ENCODE measurements at regions not wholly inside any gene's neighbourhood (a gene's known extent, or its start where the extent isn't known, plus 50 kb on each side); places are given as distances from the start of the nearest gene placed in this dataset.

GRCh38 chr2:105611811-105612424 is 132.8 kb upstream of the NCK2 start:
- H3K27ac ChIP-seq (ENCODE audit: control insufficient read depth, insufficient read depth, low read length), result no peak overlapping the region
- DNase-seq (ENCODE audit: low read depth, low spot score) (no peak), FAIRE-seq (no peak)
- H2AFZ ChIP-seq (ENCODE audit: control insufficient read depth, low read length), result no peak overlapping the region
- no peak overlapping the region for H3K9ac ChIP-seq (ENCODE audit: control insufficient read depth, extremely low read depth, insufficient read depth, low read length)
- H3K36me3 ChIP-seq (ENCODE audit: control insufficient read depth in 2 of 2, extremely low read depth in 1 of 2, insufficient read depth in 2 of 2, low read length in 2 of 2), result no peaks in the 10 kb centered on the region
- no peaks in the 10 kb centered on the region for H3K9me1 ChIP-seq (ENCODE audit: control insufficient read depth, extremely low read depth, insufficient read depth, low read length)
- TF ChIP-seq EZH2 (IDR thresholded peaks at IDR 0.05; ENCODE audit: low read length), result no peak
- TF ChIP-seq, protein P1, sequence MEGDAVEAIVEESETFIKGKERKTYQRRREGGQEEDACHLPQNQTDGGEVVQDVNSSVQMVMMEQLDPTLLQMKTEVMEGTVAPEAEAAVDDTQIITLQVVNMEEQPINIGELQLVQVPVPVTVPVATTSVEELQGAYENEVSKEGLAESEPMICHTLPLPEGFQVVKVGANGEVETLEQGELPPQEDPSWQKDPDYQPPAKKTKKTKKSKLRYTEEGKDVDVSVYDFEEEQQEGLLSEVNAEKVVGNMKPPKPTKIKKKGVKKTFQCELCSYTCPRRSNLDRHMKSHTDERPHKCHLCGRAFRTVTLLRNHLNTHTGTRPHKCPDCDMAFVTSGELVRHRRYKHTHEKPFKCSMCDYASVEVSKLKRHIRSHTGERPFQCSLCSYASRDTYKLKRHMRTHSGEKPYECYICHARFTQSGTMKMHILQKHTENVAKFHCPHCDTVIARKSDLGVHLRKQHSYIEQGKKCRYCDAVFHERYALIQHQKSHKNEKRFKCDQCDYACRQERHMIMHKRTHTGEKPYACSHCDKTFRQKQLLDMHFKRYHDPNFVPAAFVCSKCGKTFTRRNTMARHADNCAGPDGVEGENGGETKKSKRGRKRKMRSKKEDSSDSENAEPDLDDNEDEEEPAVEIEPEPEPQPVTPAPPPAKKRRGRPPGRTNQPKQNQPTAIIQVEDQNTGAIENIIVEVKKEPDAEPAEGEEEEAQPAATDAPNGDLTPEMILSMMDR (optimal IDR thresholded peaks at IDR 0.05 in 1 of 3, IDR thresholded peaks at IDR 0.05 in 1 of 3, conservative IDR thresholded peaks at IDR 0.05 in 1 of 3; ENCODE audit: extremely low read depth in 1 of 3, insufficient read depth in 2 of 3, low read length in 3 of 3), result no peak
- no peaks in the 10 kb centered on the region for H4K20me1 ChIP-seq (ENCODE audit: control insufficient read depth, extremely low read depth, insufficient read depth, low read length)
- H3K27me3 ChIP-seq (ENCODE audit: control insufficient read depth, extremely low read depth, insufficient read depth, low read length), result no peaks in the 10 kb centered on the region
- dilution Hi-C loops (cut with MboI; ENCODE audit: extremely low pct_ligation_motif_present, low sequenced_read_pairs), result no loop called here
- H3K79me2 ChIP-seq (ENCODE audit: control insufficient read depth, insufficient read depth, low read length), result no peaks in the 10 kb centered on the region
- H3K9me3 ChIP-seq (ENCODE audit: control insufficient read depth, low read depth, low read length), result no peaks in the 10 kb centered on the region
- no peak overlapping the region for H3K4me2 ChIP-seq (ENCODE audit: control insufficient read depth, extremely low read depth, insufficient read depth, low read depth, low read length)
- H3K4me1 ChIP-seq (ENCODE audit: control insufficient read depth, extremely low read depth, insufficient read depth, low read length), result no peaks in the 10 kb centered on the region
- H3K4me3 ChIP-seq (ENCODE audit: control insufficient read depth in 2 of 3, extremely low read depth in 1 of 3, insufficient read depth in 2 of 3, low read depth in 1 of 3, low read length in 3 of 3), result no peak overlapping the region

- H3K4me3 ChIP-seq (ENCODE audit: control insufficient read depth in 2 of 3, extremely low read depth in 1 of 3, insufficient read depth in 2 of 3, low read depth in 1 of 3, low read length in 3 of 3), result no peak overlapping the region
- H3K79me2 ChIP-seq (ENCODE audit: control insufficient read depth, insufficient read depth, low read length), result no peaks in the 10 kb centered on the region
- no peak overlapping the region for H3K27ac ChIP-seq (ENCODE audit: control insufficient read depth, insufficient read depth, low read length)
- H3K4me1 ChIP-seq (ENCODE audit: control insufficient read depth, extremely low read depth, insufficient read depth, low read length), result no peaks in the 10 kb centered on the region
- H3K27me3 ChIP-seq (ENCODE audit: control insufficient read depth, extremely low read depth, insufficient read depth, low read length), result no peaks in the 10 kb centered on the region
- H3K9me3 ChIP-seq (ENCODE audit: control insufficient read depth, low read depth, low read length), result no peaks in the 10 kb centered on the region
- H3K4me2 ChIP-seq (ENCODE audit: control insufficient read depth, extremely low read depth, insufficient read depth, low read depth, low read length), result no peak overlapping the region
- H3K9me1 ChIP-seq (ENCODE audit: control insufficient read depth, extremely low read depth, insufficient read depth, low read length), result no peaks in the 10 kb centered on the region
- H2AFZ ChIP-seq (ENCODE audit: control insufficient read depth, low read length), result no peak overlapping the region
- DNase-seq (ENCODE audit: low read depth, low spot score), result no peak
- H3K36me3 ChIP-seq (ENCODE audit: control insufficient read depth in 2 of 2, extremely low read depth in 1 of 2, insufficient read depth in 2 of 2, low read length in 2 of 2), result no peaks in the 10 kb centered on the region
- FAIRE-seq, result no peak
- TF ChIP-seq, protein P1 (optimal IDR thresholded peaks at IDR 0.05 in 1 of 3, IDR thresholded peaks at IDR 0.05 in 1 of 3, conservative IDR thresholded peaks at IDR 0.05 in 1 of 3; ENCODE audit: extremely low read depth in 1 of 3, insufficient read depth in 2 of 3, low read length in 3 of 3), result no peak
- no peak for TF ChIP-seq EZH2 (IDR thresholded peaks at IDR 0.05; ENCODE audit: low read length)
- dilution Hi-C loops (cut with MboI; ENCODE audit: extremely low pct_ligation_motif_present, low sequenced_read_pairs), result no loop called here
- H3K9ac ChIP-seq (ENCODE audit: control insufficient read depth, extremely low read depth, insufficient read depth, low read length), result no peak overlapping the region
- H4K20me1 ChIP-seq (ENCODE audit: control insufficient read depth, extremely low read depth, insufficient read depth, low read length), result no peaks in the 10 kb centered on the region
These were observed 133.4 kb upstream of the NCK2 start for GRCh38 chr2:105611333-105611637.

All from keratinocyte (primary cell).